ENCODE measurements at regions not wholly inside any gene's neighbourhood (a gene's known extent, or its start where the extent isn't known, plus 50 kb on each side); places are given as distances from the start of the nearest gene placed in this dataset.

DNA sequence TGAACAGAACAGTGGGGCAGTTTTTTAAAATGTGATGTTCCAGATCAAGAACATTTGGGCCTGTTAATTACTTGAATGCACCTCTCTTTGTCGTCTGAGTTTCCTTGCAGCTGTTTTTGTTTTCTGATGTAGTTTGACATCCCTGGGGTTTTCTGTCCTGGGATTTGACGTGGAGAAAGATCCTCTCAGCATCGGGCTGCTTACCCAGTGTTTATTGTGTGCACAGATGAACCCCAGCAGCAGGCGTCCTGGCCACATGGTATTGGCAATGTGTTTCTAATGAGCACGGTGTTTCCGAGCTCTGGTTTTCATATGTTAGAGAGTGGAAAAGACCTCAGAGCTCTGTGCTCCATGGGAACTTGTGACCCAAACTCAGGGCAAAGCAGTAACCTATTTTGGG is 191.1 kb upstream of the IRX3 start:
- DNase-seq: no peak
- H3K9me3 Mint-ChIP-seq: peaks cover 8% of the 10 kb centered on the region
- H3K4me3 Mint-ChIP-seq: peak overlapping the region; percentile 22; the same call in 1 of the 2 replicates
- H3K36me3 Mint-ChIP-seq (ENCODE audit: low read depth): no peaks in the 10 kb centered on the region
- TF ChIP-seq, protein P1, sequence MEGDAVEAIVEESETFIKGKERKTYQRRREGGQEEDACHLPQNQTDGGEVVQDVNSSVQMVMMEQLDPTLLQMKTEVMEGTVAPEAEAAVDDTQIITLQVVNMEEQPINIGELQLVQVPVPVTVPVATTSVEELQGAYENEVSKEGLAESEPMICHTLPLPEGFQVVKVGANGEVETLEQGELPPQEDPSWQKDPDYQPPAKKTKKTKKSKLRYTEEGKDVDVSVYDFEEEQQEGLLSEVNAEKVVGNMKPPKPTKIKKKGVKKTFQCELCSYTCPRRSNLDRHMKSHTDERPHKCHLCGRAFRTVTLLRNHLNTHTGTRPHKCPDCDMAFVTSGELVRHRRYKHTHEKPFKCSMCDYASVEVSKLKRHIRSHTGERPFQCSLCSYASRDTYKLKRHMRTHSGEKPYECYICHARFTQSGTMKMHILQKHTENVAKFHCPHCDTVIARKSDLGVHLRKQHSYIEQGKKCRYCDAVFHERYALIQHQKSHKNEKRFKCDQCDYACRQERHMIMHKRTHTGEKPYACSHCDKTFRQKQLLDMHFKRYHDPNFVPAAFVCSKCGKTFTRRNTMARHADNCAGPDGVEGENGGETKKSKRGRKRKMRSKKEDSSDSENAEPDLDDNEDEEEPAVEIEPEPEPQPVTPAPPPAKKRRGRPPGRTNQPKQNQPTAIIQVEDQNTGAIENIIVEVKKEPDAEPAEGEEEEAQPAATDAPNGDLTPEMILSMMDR (IDR thresholded peaks at IDR 0.05): no peak
- peaks cover 11% of the 10 kb centered on the region; the same call in 1 of the 2 replicates for H3K4me1 Mint-ChIP-seq (ENCODE audit: low read depth)
- no peak overlapping the region for H3K27ac Mint-ChIP-seq
- peaks cover 15% of the 10 kb centered on the region for H3K27me3 Mint-ChIP-seq (ENCODE audit: insufficient read depth)

DNA sequence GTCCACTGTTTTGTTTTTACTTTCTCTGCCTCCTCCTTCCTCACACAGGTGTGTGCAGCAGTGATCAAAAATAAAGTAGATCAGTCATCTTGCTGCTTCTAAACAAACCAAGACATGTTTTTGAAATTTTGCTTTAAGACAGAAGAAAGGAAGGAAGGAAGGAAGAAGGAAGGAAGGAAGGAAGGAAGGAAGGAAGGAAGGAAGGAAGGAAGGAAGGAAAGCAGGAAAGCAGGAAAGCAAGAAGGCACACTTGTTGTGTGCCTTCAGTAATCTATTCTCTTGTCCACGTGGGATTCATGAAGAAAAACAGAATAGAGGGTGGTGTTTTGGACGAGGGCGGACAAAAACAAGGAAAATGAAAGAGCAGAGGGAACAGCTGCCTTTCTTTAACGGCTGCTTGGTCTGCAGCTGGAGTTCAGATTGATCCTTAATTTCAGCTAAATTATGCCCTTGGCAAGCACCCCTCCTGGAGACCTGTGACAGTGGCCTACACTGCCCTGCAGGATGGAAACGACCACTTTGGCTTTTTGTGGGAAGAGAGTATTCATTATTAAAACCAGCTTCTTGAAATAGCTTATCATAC is 188.5 kb upstream of the IRX3 start:
- Mint-ChIP-seq H3K9me3 (peaks cover 11% of the 10 kb centered on the region), H3K36me3 (ENCODE audit: low read depth) (no peaks in the 10 kb centered on the region), H3K27me3 (ENCODE audit: insufficient read depth) (peaks cover 12% of the 10 kb centered on the region), H3K27ac (no peak overlapping the region), H3K4me1 (ENCODE audit: low read depth) (peaks cover 18% of the 10 kb centered on the region; the same call in 1 of the 2 replicates), H3K4me3 (no peak overlapping the region; the same call in 1 of the 2 replicates)
- DNase-seq: no peak
- TF ChIP-seq, protein P1 (IDR thresholded peaks at IDR 0.05): no peak

DNA sequence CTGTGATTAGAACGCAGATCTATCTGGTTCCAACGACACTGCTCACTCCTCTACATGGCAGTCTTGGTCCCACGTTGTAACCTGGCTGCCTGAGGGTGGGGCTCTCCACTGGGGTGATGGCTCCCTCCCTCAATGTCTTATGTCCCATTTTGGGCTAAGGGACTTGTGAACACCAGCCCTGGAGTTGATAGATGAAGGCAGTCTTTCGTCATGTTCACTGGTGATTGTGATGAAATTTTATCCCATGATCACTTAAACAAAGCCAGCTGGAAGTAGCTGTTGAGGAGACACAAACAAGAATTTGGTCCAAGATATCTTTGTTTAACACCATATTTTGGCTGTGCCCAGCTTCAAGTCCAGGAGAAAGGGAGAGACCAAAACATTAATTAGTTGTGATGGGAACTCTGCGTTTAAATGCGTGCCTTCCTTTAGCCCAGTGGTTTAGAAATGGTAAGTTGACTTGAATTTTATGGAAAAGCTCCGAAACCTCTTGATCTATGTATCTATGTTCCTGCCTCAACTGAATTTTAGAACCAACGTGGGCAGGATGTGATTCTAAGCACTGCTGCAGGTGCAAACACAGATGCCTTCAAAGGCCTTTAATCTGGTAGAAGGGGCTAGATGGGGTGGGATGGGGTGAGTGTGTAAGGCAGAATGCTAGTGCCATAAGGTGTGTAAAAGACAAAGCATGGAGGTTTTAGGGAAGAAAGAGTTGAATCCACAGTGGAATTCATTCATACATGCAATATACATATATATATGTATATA is 186.8 kb upstream of the IRX3 start:
- Mint-ChIP-seq H3K36me3 (ENCODE audit: low read depth) (no peaks in the 10 kb centered on the region), H3K27me3 (ENCODE audit: insufficient read depth) (peaks cover 14% of the 10 kb centered on the region), H3K4me1 (ENCODE audit: low read depth) (peaks cover 18% of the 10 kb centered on the region; the same call in 1 of the 2 replicates), H3K4me3 (no peak overlapping the region), H3K27ac (no peak overlapping the region), H3K9me3 (peaks cover 12% of the 10 kb centered on the region)
- no peak for DNase-seq
- TF ChIP-seq, protein P1 (IDR thresholded peaks at IDR 0.05): no peak

DNA sequence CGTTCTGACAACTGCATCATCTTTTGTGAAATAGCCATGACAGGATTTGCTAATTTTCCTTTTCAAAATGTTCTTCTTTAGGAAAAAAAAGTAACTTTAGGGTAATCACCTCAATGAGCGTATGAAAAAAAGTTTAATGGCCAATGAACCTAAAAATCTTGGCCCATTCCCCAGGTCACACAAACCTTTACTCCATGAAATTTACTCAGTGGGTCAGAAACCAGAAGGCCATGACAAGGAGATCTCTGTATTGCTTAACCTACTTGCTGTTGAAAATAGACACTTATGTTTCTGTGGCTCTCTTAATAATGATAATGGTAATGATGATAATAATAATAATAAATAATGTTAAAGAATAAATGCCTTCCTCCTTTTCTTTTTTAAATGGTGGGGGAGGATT is 180.8 kb upstream of the IRX3 start:
- Mint-ChIP-seq H3K4me3 (no peak overlapping the region), H3K36me3 (ENCODE audit: low read depth) (peaks cover 25% of the 10 kb centered on the region), H3K4me1 (ENCODE audit: low read depth) (peaks cover 15% of the 10 kb centered on the region), H3K27ac (no peak overlapping the region), H3K27me3 (ENCODE audit: insufficient read depth) (peaks cover 9% of the 10 kb centered on the region), H3K9me3 (peaks cover 26% of the 10 kb centered on the region)
- TF ChIP-seq, protein P1 (IDR thresholded peaks at IDR 0.05): no peak
- no peak for DNase-seq

DNA sequence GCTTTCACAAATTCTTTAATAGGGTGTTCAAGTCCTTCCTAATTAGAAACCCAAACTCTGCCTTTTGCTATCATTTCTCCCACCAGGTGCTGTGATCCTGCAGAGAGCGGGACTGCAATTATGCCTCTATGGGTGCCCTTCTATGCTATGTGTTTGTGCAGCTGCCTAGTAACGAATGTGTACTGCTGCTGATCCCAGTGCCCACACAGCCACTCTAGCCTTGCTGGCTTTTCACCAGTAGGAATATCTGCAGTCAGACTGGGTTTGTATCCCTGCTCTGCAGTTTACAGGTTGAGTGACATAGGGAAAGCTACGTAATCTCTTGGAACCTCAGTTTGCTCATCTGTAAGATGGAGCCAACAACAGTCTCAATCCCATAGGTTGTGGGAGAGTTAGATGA is 179.6 kb upstream of the IRX3 start:
- Mint-ChIP-seq H3K4me3 (no peak overlapping the region), H3K9me3 (peaks cover 26% of the 10 kb centered on the region), H3K27ac (no peak overlapping the region), H3K27me3 (ENCODE audit: insufficient read depth) (peaks cover 9% of the 10 kb centered on the region), H3K4me1 (ENCODE audit: low read depth) (peaks cover 21% of the 10 kb centered on the region), H3K36me3 (ENCODE audit: low read depth) (peaks cover 25% of the 10 kb centered on the region)
- DNase-seq: no peak
- TF ChIP-seq, protein P1 (IDR thresholded peaks at IDR 0.05): no peak

Measured in HFFc6 (cell line).